A673 (cell line): ENCODE measurements at regions not wholly inside any gene's neighbourhood (a gene's known extent, or its start where the extent isn't known, plus 50 kb on each side); places are given as distances from the start of the nearest gene placed in this dataset.

Experiments used
- BruUV-seq: library from RNA; stranded (reverse); fragments of 400-500 nt; replicated peaks from 2 replicates; lab custom pipeline; 2021; lab: Mats Ljungman, UMichigan
- CTCF ChIA-PET: fragments of 300-600 bp; sonication (Branson Sonifier 250); formaldehyde crosslinking; loops from one replicate; lab custom pipeline; 2022; ENCODE audit warnings: antibody characterized with exemption; lab: Charles Lee
- POLR2A ChIA-PET: fragments of 300-600 bp; sonication (Branson Sonifier 250); formaldehyde crosslinking; loops from one replicate; lab custom pipeline; 2022; ENCODE audit warnings: antibody characterized with exemption; ENCODE audit not compliant: low non-redundant PET; lab: Charles Lee
- DNase-seq: peaks from one replicate; pipeline ENCODE4 v3.0.0-alpha.2; 2015; ENCODE audit warnings: low spot score
- H3K27ac ChIP-seq: fragments of 200-600 bp; sonication (generic); 2 replicates; pipeline ENCODE4 v1.5.1; 2016; ENCODE audit warnings: mixed run types, low read depth, mild to moderate bottlenecking, mixed read lengths, antibody characterized with exemption, low read length; ENCODE audit not compliant: poor library complexity, severe bottlenecking
- H3K27me3 ChIP-seq: fragments of 200-600 bp; sonication (generic); replicated peaks from 2 replicates; pipeline ENCODE4 v1.6.1; 2017; ENCODE audit warnings: mixed run types, low read depth, mild to moderate bottlenecking, mixed read lengths, antibody characterized with exemption, low read length; ENCODE audit not compliant: insufficient read depth, poor library complexity
- H3K36me3 ChIP-seq: fragments of 200-600 bp; sonication (generic); 2 replicates; pipeline ENCODE4 v1.6.1; 2016; ENCODE audit warnings: mixed run types, mild to moderate bottlenecking, mixed read lengths, antibody characterized with exemption, low read length; ENCODE audit not compliant: insufficient read depth, poor library complexity, severe bottlenecking
- H3K4me1 ChIP-seq: fragments of 200-600 bp; sonication (generic); 2 replicates; pipeline ENCODE4 v1.6.1; 2017; ENCODE audit warnings: mixed run types, mild to moderate bottlenecking, mixed read lengths, antibody characterized with exemption, low read length; ENCODE audit not compliant: insufficient read depth, poor library complexity, severe bottlenecking
- H3K4me3 ChIP-seq: fragments of 200-600 bp; sonication (generic); 2 replicates; pipeline ENCODE4 v1.5.1; 2016; ENCODE audit warnings: low read depth, mixed run types, mild to moderate bottlenecking, mixed read lengths, low read length; ENCODE audit not compliant: poor library complexity, severe bottlenecking
- H3K9me3 ChIP-seq: fragments of 200-600 bp; sonication (generic); 2 replicates; pipeline ENCODE4 v1.6.1; 2016; ENCODE audit warnings: mixed run types, low read depth, mild to moderate bottlenecking, mixed read lengths, antibody characterized with exemption, low read length; ENCODE audit not compliant: poor library complexity, severe bottlenecking
- EZH2 ChIP-seq: fragments of 200-600 bp; sonication (generic); IDR thresholded peaks from 2 replicates; pipeline ENCODE4 v1.6.1; 2017; ENCODE audit warnings: borderline replicate concordance, low read depth, mild to moderate bottlenecking, mixed read lengths, antibody characterized with exemption, low read length; ENCODE audit not compliant: poor library complexity, severe bottlenecking
- intact Hi-C: fragments of 100-400 bp; cut with micrococcal nuclease; formaldehyde crosslinking; loops from one replicate; pipeline ENCODE4 v1.10.0; 2022; ENCODE audit not compliant: unreplicated experiment
- TF ChIP-seq, protein P1 (sequence below): fragments of 300-800, 200-600 bp; sonication (generic); conservative IDR thresholded peaks from 2 replicates; pipeline ENCODE4 v1.5.1; 2017; ENCODE audit warnings: low read depth, mild to moderate bottlenecking, antibody characterized with exemption, low read length, moderate library complexity, mixed read lengths

DNA sequence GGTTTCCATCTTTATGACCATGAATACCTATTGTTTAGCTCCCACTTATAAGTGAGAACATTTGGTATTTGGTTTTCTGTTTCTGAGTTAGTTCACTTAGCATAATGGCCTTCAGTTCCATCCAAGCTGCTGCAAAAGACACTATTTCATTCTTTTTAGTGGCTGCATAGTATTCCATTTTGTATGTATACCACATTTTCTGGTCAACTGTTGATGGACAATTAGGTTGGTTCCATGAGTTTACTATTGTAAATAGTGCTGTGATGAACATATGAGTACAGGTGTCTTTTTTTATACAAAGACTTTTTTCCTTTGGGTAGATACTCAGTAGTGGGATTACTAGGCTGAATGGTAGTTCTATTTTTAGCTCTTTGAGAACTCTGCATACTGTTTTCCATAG lies 87.8 kb upstream of the GOT2 start:
- Histone ChIP-seq H3K4me1 (no peaks in the 10 kb centered on the region), H3K27ac (no peak overlapping the region), H3K27me3 (no peaks in the 10 kb centered on the region), H3K9me3 (no peaks in the 10 kb centered on the region), H3K4me3 (no peak overlapping the region), H3K36me3 (no peaks in the 10 kb centered on the region)
- intact Hi-C loops: no loop called here
- DNase-seq: no peak
- CTCF ChIA-PET: no interaction called here
- no peak for TF ChIP-seq EZH2
- TF ChIP-seq, protein P1, sequence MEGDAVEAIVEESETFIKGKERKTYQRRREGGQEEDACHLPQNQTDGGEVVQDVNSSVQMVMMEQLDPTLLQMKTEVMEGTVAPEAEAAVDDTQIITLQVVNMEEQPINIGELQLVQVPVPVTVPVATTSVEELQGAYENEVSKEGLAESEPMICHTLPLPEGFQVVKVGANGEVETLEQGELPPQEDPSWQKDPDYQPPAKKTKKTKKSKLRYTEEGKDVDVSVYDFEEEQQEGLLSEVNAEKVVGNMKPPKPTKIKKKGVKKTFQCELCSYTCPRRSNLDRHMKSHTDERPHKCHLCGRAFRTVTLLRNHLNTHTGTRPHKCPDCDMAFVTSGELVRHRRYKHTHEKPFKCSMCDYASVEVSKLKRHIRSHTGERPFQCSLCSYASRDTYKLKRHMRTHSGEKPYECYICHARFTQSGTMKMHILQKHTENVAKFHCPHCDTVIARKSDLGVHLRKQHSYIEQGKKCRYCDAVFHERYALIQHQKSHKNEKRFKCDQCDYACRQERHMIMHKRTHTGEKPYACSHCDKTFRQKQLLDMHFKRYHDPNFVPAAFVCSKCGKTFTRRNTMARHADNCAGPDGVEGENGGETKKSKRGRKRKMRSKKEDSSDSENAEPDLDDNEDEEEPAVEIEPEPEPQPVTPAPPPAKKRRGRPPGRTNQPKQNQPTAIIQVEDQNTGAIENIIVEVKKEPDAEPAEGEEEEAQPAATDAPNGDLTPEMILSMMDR: no peak
- POLR2A ChIA-PET: no interaction called here
- BruUV-seq: no TSS peak

GRCh38 chr16:58820411-58820810 lies 86.3 kb upstream of the GOT2 start:
- ChIA-PET CTCF (no interaction called here), POLR2A (no interaction called here)
- H3K9me3 ChIP-seq: no peaks in the 10 kb centered on the region
- H3K27me3 ChIP-seq: no peaks in the 10 kb centered on the region
- no peak overlapping the region for H3K4me3 ChIP-seq
- intact Hi-C loops: no loop called here
- DNase-seq: no peak
- no peaks in the 10 kb centered on the region for H3K36me3 ChIP-seq
- TF ChIP-seq, protein P1: no peak
- TF ChIP-seq EZH2: no peak
- no peak overlapping the region for H3K27ac ChIP-seq
- no TSS peak for BruUV-seq
- no peaks in the 10 kb centered on the region for H3K4me1 ChIP-seq

DNA sequence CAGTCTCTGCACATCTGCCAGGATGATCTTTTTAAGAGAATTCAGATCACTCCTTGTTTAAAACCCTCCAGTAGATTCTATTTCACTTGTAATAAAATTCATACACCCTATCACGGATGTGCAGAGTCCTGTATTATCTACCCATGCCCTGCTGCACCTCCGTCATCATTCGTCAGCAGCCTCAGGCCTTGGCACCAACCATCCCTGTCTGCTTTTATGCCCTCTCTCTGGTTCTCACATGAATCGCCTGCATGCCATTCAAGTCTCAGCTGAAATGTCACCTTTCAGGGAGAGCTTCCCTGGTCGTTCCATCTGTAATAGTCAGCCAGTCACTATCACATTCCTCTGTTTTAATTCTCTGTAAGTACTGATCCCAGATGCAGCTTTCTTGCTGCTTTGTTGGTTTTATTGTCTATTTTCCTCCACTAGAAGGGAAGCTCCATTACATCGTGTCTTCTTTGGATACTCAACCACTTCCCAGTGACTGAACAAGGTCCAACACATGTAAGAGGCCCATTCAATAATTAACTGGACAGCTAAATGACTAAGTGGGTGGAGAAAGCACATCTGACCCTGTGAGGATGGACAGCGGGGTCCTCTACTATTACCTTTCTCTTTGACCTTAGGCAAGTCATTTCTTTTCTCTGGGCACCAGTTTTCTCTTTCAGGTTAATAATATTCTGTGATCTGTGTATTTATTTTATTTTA lies 81.2 kb upstream of the GOT2 start:
- H3K36me3 ChIP-seq: no peaks in the 10 kb centered on the region
- no peaks in the 10 kb centered on the region for H3K4me1 ChIP-seq
- H3K9me3 ChIP-seq: no peaks in the 10 kb centered on the region
- H3K4me3 ChIP-seq: no peak overlapping the region
- no TSS peak for BruUV-seq
- TF ChIP-seq, protein P1: no peak
- no peak for TF ChIP-seq EZH2
- ChIA-PET CTCF (no interaction called here), POLR2A (no interaction called here)
- intact Hi-C loops: no loop called here
- no peak for DNase-seq
- no peak overlapping the region for H3K27ac ChIP-seq
- no peaks in the 10 kb centered on the region for H3K27me3 ChIP-seq
